ENCODE measurements at regions not wholly inside any gene's neighbourhood (a gene's known extent, or its start where the extent isn't known, plus 50 kb on each side); places are given as distances from the start of the nearest gene placed in this dataset.

DNA sequence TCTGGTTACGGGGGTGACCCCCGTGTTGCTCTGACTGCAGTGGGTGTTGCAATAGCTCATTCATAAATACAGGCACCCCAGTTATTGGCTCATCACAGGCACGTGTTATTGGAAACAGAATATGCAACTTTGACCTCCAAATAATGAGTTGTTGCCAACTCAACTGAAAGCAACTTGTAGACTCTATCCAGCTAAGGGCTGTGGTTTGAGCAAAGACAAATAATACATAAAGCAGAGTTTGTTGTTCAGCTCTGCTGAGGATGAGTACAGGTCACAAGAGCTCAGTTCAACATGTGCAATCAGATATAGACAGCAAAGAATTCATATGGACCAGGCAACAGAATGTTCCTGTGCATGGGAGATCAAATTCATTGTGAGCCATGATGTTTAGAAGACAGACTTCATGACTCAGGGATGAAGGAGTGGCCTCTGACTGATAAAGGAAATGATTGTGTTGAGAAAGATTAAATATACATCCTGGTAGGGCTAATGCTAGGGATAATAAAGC is 87.6 kb upstream of the LRIG1 start:
- Histone ChIP-seq H3K27me3 (ENCODE audit: control insufficient read depth in 2 of 2, insufficient read depth in 2 of 2, low read length in 2 of 2) (no peaks in the 10 kb centered on the region; a peak in 1 of 5 replicates), H3K36me3 (ENCODE audit: control insufficient read depth, insufficient read depth, low read length) (no peaks in the 10 kb centered on the region), H3K9ac (ENCODE audit: insufficient read depth in 1 of 2, low read depth in 2 of 2, low read length in 2 of 2) (no peak overlapping the region), H3K9me3 (replicated peaks; ENCODE audit: control insufficient read depth, insufficient read depth, low read depth, low read length) (no peaks in the 10 kb centered on the region), H3K4me1 (replicated peaks in 1 of 2; ENCODE audit: control insufficient read depth in 2 of 2, insufficient read depth in 2 of 2, low read length in 2 of 2) (no peaks in the 10 kb centered on the region), H4K20me1 (replicated peaks; ENCODE audit: control insufficient read depth, insufficient read depth, low read length) (no peaks in the 10 kb centered on the region), H3K4me3 (no peak overlapping the region), H3K4me2 (ENCODE audit: insufficient read depth, low read length) (no peak overlapping the region), H3K79me2 (ENCODE audit: control insufficient read depth, insufficient read depth, low read length) (no peaks in the 10 kb centered on the region), H3K27ac (ENCODE audit: extremely low read depth, low read depth, low read length) (no peak overlapping the region), H2AFZ (ENCODE audit: low read depth, low read length) (no peak overlapping the region), H3K9me1 (ENCODE audit: control insufficient read depth, insufficient read depth, low read length) (no peaks in the 10 kb centered on the region)
- intact Hi-C loops (cut with micrococcal nuclease) (no loop called here), in situ Hi-C loops (cut with MboI) (no loop called here)
- FAIRE-seq (no peak), DNase-seq (ENCODE audit: extremely low read depth in 1 of 4, low spot score in 3 of 4) (no peak), ATAC-seq (no peak)
- no TSS peak for BruUV-seq (replicated peaks)
- WGBS (ENCODE audit: insufficient coverage, low coverage, missing lambda C conversion rate) = 0% methylated on average over 3 of the region's 3 CpGs
- ChIA-PET CTCF (ENCODE audit: low intra/inter-chr PET ratio) (no interaction called here), POLR2A (no interaction called here)
- TF ChIP-seq DPF2 (IDR thresholded peaks at IDR 0.05) (no peak), SOX6 (IDR thresholded peaks at IDR 0.05) (no peak), XRCC5 (IDR thresholded peaks at IDR 0.05; ENCODE audit: low read depth, low read length) (no peak), RBM14 (IDR thresholded peaks at IDR 0.05; ENCODE audit: borderline replicate concordance, insufficient read depth, low read depth, low read length) (no peak), CHD2 (IDR thresholded peaks at IDR 0.05; ENCODE audit: low read depth, low read length) (no peak), LARP7 (IDR thresholded peaks at IDR 0.05) (no peak), DMBX1 (CRISPR knock-in tag; IDR thresholded peaks at IDR 0.05; ENCODE audit: borderline replicate concordance) (no peak), KLF6 (CRISPR knock-in tag; IDR thresholded peaks at IDR 0.05; ENCODE audit: borderline replicate concordance) (no peak), FOXJ3 (CRISPR knock-in tag; IDR thresholded peaks at IDR 0.05) (no peak), HMG20B (CRISPR knock-in tag; IDR thresholded peaks at IDR 0.05) (no peak)
- TF ChIP-seq, protein P1, sequence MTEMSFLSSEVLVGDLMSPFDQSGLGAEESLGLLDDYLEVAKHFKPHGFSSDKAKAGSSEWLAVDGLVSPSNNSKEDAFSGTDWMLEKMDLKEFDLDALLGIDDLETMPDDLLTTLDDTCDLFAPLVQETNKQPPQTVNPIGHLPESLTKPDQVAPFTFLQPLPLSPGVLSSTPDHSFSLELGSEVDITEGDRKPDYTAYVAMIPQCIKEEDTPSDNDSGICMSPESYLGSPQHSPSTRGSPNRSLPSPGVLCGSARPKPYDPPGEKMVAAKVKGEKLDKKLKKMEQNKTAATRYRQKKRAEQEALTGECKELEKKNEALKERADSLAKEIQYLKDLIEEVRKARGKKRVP (CRISPR knock-in tag; IDR thresholded peaks at IDR 0.05) = no peak
- TF ChIP-seq, protein P2, sequence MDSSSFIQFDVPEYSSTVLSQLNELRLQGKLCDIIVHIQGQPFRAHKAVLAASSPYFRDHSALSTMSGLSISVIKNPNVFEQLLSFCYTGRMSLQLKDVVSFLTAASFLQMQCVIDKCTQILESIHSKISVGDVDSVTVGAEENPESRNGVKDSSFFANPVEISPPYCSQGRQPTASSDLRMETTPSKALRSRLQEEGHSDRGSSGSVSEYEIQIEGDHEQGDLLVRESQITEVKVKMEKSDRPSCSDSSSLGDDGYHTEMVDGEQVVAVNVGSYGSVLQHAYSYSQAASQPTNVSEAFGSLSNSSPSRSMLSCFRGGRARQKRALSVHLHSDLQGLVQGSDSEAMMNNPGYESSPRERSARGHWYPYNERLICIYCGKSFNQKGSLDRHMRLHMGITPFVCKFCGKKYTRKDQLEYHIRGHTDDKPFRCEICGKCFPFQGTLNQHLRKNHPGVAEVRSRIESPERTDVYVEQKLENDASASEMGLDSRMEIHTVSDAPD (CRISPR knock-in tag; IDR thresholded peaks at IDR 0.05) = no peak
